Spleen (tissue), 11 donors: ENCODE measurements at regions not wholly inside any gene's neighbourhood (a gene's known extent, or its start where the extent isn't known, plus 50 kb on each side); places are given as distances from the start of the nearest gene placed in this dataset.

Experiments
- DNase-seq: peaks from one replicate; pipeline ENCODE4 v3.0.0-alpha.2; 2020
- H3K27ac ChIP-seq, 8 donors: fragments of 200-600 bp; sonication (generic) in 7 of 8; 1 replicate in 4 of 8; 2 replicates in 4 of 8; pipeline versions ENCODE4 v1.5.0 to v1.8.0; 2016 to 2021; ENCODE audit warnings: inconsistent platforms in 4 of 8, mild to moderate bottlenecking in 4 of 8, moderate library complexity in 1 of 8
- H3K27me3 ChIP-seq, 7 donors: fragments of 200-600 bp; sonication (generic) in 6 of 7; replicated peaks in 1 of 7; 1 replicate in 4 of 7; 2 replicates in 3 of 7; pipeline versions ENCODE4 v1.5.0 to v1.8.0; 2016 to 2021; ENCODE audit warnings: inconsistent platforms in 3 of 7, mild to moderate bottlenecking in 1 of 7
- H3K36me3 ChIP-seq, 6 donors: fragments of 200-600 bp; sonication (generic) in 5 of 6; 1 replicate in 4 of 6; 2 replicates in 2 of 6; pipeline versions ENCODE4 v1.5.0 to v1.8.0; 2016 to 2021; ENCODE audit warnings: inconsistent platforms in 2 of 6
- H3K4me1 ChIP-seq, 6 donors: fragments of 200-600 bp; sonication (generic) in 5 of 6; 1 replicate in 3 of 6; 2 replicates in 3 of 6; pipeline versions ENCODE4 v1.5.0 to v1.8.0; 2016 to 2021; ENCODE audit warnings: inconsistent platforms in 3 of 6
- H3K4me3 ChIP-seq, 8 donors: fragments of 200-600 bp; sonication (generic) in 7 of 8; 1 replicate in 4 of 8; 2 replicates in 4 of 8; pipeline versions ENCODE4 v1.5.0 to v1.8.0; 2016 to 2021; ENCODE audit warnings: inconsistent platforms in 4 of 8, mild to moderate bottlenecking in 4 of 8, moderate library complexity in 2 of 8
- H3K9me3 ChIP-seq, 8 donors: fragments of 200-600 bp; sonication (generic) in 7 of 8; 1 replicate in 4 of 8; 2 replicates in 4 of 8; pipeline versions ENCODE4 v1.5.0 to v1.8.0; 2016 to 2021; ENCODE audit warnings: inconsistent platforms in 4 of 8
- POLR2A ChIP-seq, 3 donors: fragments of 450-650 bp; IDR thresholded peaks; one replicate each; pipeline ENCODE4 v1.5.1; 2017; ENCODE audit warnings: antibody characterized with exemption in 3 of 3, mild to moderate bottlenecking in 1 of 3
- POLR2AphosphoS5 ChIP-seq, 3 donors: sonication (generic); formaldehyde crosslinking; IDR thresholded peaks; one replicate each; pipeline ENCODE4 v1.5.1; 2017; ENCODE audit warnings: antibody characterized with exemption in 3 of 3
- WGBS, 5 donors: extraction: QIAGEN DNeasy Blood & Tissue Kit in 3 of 5; methylation state at CpG; one replicate each; pipeline versions ENCODE4 v1.1.5 to v1.1.7; 2013 to 2018; 5-methylcytosine and 5-hydroxymethylcytosine counted together
- intact Hi-C: fragments of 100-400 bp; cut with DNase I; formaldehyde crosslinking; loops from one replicate; pipeline ENCODE4 v1.15.0; 2023; ENCODE audit warnings: low total_unique reads
- TF ChIP-seq, protein P1 (sequence below), 11 experiments: fragments of 200-600 bp in 7 of 11; fragments of 450-650 bp in 4 of 11; sonication (generic) in 4 of 11; IDR thresholded peaks in 8 of 11; conservative IDR thresholded peaks in 3 of 11; 1 replicate in 7 of 11; 2 replicates in 4 of 11; pipeline versions ENCODE4 v1.4.0 to v1.8.0; 2016 to 2021; ENCODE audit warnings: antibody characterized with exemption in 11 of 11, inconsistent platforms in 4 of 11, mild to moderate bottlenecking in 1 of 11
- donor health status: healthy with polysubstance abuse.
- donor health status: DM: no; HTN: no; CAD: no; lungs with moderate emphysema.
- donor health status: DM: no; HTN: no; CAD: no.
- donor health status: Bipolar disorder and iron deficiency.
- donor health status: healthy.
- donor health status: DM: no; HTN: no; CAD: no.
- donor health status: DM: yes; HTN: yes; CAD: no.

DNA sequence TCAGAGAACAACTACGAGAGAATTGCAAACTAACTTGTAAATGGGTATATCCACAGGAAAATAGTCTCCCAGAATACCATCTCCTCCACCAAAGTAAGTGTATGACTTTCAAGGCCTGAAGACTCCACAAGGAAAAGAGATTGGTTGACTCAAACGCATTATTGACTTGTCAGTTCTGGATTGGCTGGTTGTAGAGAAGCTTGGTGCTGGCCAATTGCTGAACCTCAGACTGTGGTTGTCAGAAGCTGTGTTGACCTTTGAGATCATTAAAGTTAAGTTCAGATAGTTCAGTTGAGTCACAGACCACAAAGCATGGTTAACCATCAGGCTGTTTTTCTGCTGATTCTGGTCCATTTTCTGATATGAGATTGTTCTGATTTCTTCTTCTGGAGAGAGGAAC lies 388.3 kb downstream of the BMP2 start:
- Histone ChIP-seq H3K4me3 (no peak overlapping the region), H3K27ac (no peak overlapping the region), H3K27me3 (no peaks in the 10 kb centered on the region), H3K9me3 (no peaks in the 10 kb centered on the region), H3K36me3 (no peaks in the 10 kb centered on the region), H3K4me1 (no peaks in the 10 kb centered on the region)
- 75 to 88% (median 85%) methylated on average over 2 of the region's 2 CpGs for WGBS, 5 donors
- no peak for DNase-seq
- TF ChIP-seq POLR2AphosphoS5 (IDR thresholded peaks at IDR 0.05) = no peak
- TF ChIP-seq, protein P1, sequence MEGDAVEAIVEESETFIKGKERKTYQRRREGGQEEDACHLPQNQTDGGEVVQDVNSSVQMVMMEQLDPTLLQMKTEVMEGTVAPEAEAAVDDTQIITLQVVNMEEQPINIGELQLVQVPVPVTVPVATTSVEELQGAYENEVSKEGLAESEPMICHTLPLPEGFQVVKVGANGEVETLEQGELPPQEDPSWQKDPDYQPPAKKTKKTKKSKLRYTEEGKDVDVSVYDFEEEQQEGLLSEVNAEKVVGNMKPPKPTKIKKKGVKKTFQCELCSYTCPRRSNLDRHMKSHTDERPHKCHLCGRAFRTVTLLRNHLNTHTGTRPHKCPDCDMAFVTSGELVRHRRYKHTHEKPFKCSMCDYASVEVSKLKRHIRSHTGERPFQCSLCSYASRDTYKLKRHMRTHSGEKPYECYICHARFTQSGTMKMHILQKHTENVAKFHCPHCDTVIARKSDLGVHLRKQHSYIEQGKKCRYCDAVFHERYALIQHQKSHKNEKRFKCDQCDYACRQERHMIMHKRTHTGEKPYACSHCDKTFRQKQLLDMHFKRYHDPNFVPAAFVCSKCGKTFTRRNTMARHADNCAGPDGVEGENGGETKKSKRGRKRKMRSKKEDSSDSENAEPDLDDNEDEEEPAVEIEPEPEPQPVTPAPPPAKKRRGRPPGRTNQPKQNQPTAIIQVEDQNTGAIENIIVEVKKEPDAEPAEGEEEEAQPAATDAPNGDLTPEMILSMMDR (IDR thresholded peaks at IDR 0.05 in 8 of 11, conservative IDR thresholded peaks at IDR 0.05 in 3 of 11) = no peak
- no peak for TF ChIP-seq POLR2A (IDR thresholded peaks at IDR 0.05)
- intact Hi-C loops = no loop called here

DNA sequence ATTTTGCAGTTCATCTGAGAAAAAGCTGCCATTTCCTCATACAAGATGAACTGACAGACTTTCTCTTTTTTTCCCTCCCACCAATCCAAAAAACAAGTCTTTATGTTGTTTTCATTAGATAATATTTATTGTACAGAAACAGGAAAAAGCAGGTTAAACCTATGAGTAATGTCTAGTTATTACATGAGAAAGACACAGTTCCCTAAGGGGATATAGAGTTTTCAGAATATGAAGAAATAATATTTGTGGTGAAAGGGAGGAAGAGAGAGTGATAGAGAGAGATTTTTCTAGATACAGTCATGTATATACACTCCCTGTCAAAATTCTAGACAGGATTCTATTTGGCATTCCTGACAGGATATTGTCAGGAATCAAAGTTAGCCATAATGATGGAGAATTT lies 392.4 kb downstream of the BMP2 start:
- Histone ChIP-seq H3K27ac (no peak overlapping the region), H3K4me1 (no peaks in the 10 kb centered on the region), H3K36me3 (no peaks in the 10 kb centered on the region), H3K27me3 (no peaks in the 10 kb centered on the region), H3K4me3 (no peak overlapping the region), H3K9me3 (peaks cover 0 to 11% (median 0%) of the 10 kb centered on the region in 8 donors)
- no peak for TF ChIP-seq POLR2AphosphoS5 (IDR thresholded peaks at IDR 0.05)
- no peak for TF ChIP-seq POLR2A (IDR thresholded peaks at IDR 0.05)
- TF ChIP-seq, protein P1 (IDR thresholded peaks at IDR 0.05 in 8 of 11, conservative IDR thresholded peaks at IDR 0.05 in 3 of 11) = no peak
- DNase-seq = no peak
- intact Hi-C loops = no loop called here

DNA sequence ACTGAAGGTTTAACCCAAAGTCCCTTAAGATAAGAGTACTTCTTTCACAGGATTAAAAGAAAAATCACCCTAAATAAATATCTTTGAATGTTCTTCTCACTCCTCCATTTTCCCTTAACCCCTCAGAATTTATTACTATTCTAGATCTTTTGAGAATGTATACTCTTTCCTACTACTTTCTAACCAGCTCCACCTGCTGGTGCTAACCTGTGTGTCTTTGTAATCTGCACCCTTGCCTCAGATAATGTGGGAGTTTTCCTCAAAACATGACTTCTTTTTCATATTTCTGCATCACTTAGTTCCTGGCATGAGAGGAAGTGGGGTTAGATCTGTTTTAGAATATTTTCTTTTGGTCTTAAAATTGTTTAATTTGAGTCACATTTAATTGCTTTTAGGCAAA lies 394.2 kb downstream of the BMP2 start:
- no peak for DNase-seq

DNA sequence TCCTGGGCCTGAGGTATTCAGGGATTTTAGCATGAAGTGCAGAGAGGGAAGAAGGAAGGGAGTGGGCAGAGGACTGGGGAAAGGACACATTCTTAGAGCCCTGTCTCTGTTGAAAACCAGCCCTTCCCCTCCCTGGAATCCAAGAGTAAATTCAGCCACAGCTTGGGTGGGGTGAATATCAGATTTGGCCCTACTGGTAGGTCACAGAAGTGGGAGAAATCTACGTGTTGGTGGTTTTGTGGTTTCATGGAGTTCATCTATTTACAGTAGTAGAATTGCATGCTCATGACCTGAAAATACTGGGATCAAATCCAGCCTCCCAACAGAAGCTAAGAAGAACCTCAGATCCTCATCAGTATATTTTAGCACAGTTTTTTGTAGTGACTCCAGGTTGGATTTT lies 404.4 kb downstream of the BMP2 start:
- Histone ChIP-seq H3K36me3 (no peaks in the 10 kb centered on the region), H3K27ac (no peak overlapping the region), H3K4me1 (no peaks in the 10 kb centered on the region), H3K4me3 (no peak overlapping the region), H3K27me3 (no peaks in the 10 kb centered on the region), H3K9me3 (peaks cover 0 to 12% (median 5%) of the 10 kb centered on the region in 8 donors)
- TF ChIP-seq POLR2A (IDR thresholded peaks at IDR 0.05) (no peak), POLR2AphosphoS5 (IDR thresholded peaks at IDR 0.05) (no peak)
- TF ChIP-seq, protein P1 (IDR thresholded peaks at IDR 0.05 in 8 of 11, conservative IDR thresholded peaks at IDR 0.05 in 3 of 11) = no peak
- no peak for DNase-seq
- WGBS, 5 donors = 27 to 40% (median 37%) methylated on average over 1 of the region's 1 CpG
- intact Hi-C loops = no loop called here

More for the DNA sequence above, 394.2 kb downstream of the BMP2 start:
- no peaks in the 10 kb centered on the region for H3K27me3 ChIP-seq
- peaks cover 0 to 11% (median 0%) of the 10 kb centered on the region in 8 donors for H3K9me3 ChIP-seq
- H3K4me1 ChIP-seq = no peaks in the 10 kb centered on the region
- intact Hi-C loops = no loop called here
- no peak overlapping the region for H3K27ac ChIP-seq
- H3K36me3 ChIP-seq = no peaks in the 10 kb centered on the region
- H3K4me3 ChIP-seq = no peak overlapping the region
- TF ChIP-seq POLR2AphosphoS5 (IDR thresholded peaks at IDR 0.05) (no peak), POLR2A (IDR thresholded peaks at IDR 0.05) (no peak)
- TF ChIP-seq, protein P1 (IDR thresholded peaks at IDR 0.05 in 8 of 11, conservative IDR thresholded peaks at IDR 0.05 in 3 of 11) = no peak
